NCI-H128 (cell line): ENCODE measurements at regions not wholly inside any gene's neighbourhood (a gene's known extent, or its start where the extent isn't known, plus 50 kb on each side); places are given as distances from the start of the nearest gene placed in this dataset.

Experiments used
- DNase-seq: peaks from one replicate; lab custom pipeline; 2025; ENCODE audit not compliant: unreplicated experiment; lab: John Stamatoyannopoulos, UW

DNA sequence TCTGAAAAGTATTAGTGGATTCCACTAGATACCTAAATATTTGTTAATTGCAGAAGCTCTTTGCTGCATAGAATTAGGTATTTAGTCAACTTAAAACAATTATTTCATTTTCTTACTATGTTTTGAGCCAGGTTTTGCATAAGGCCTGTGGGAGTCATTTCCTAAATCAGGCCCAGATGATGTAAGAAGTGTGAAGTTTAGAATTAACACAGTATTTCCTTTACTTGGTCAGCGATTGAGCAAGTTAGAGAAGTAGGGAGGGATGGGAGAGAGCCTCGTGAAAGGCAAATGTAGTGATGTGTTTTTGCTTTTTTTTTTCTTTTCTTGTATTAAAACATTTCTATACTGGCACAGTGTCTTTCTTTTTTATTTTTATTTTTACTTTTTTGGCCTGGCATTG lies 711.1 kb downstream of the HDGFL1 start:
- no peak for DNase-seq

- DNase-seq, result no peak
Observed at GRCh38 chr6:23282252-23283021, 713.1 kb downstream of the HDGFL1 start.

GRCh38 chr6:23293653-23294052 lies 724.3 kb downstream of the HDGFL1 start:
- no peak for DNase-seq

GRCh38 chr6:23301556-23301955 lies 732.2 kb downstream of the HDGFL1 start:
- DNase-seq, result no peak

- no peak for DNase-seq
Observed at GRCh38 chr6:23302514-23302913, 733.1 kb downstream of the HDGFL1 start.

DNA sequence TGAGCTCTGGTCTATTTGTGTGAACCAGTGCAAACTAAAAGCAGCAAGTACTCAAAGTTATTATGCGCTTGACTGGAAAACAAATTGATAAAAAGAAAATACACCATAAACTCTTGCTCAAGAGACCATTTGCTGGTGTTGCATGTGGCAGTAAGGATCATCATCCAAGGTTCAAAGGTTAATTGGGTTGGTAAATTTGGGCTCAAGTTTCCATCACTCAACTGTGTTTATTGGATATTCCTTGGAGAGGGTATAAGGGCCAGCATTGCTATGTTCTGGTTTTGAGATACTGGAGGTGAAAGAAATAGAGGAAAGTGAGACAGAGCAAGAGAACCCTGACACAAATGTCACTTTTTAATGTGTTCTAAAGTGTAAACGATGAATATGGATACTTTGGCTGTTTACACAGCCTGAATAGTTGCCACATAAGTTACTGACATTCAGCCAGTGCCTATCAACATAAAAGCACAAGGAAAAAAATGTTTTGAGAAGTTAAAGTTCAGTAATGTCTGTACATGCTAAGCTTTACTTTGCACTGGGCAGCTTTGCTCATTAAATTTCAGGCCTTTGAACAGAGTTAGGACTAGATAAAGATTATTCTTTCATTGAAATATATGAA lies 736.1 kb downstream of the HDGFL1 start:
- DNase-seq, result no peak

DNA sequence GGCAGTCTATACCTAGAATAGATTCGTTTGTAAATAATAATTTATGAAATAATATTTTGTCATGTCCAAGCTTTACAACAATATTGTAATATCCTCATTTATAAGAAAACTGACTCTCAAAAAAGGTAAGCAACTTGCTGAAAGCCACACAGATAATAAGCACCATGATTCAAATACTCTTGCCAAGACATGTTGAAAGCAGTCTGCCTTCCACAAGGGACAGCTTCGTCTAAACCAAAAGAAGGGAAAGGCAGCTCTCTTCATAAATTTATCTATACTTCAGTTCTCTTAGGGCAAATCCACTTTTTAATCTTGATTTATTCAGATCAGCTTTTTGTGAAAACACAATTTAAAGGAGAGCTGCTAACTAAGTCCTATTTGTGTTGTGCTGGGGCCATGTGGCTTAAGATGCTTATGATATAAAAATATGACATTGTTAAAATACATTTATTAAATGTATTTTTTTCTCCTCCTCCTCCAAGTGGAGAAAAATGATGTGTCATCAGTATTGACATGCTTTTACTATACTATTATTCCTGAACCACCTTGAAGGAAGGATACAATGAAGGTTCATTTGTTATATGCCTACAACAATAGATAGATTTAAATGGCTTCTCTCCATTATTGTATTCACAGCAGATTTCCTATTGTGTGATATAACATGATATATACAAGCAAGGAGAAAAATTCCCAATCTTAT lies 737.0 kb downstream of the HDGFL1 start:
- no peak for DNase-seq

GRCh38 chr6:23307516-23307915 lies 738.1 kb downstream of the HDGFL1 start:
- no peak for DNase-seq

GRCh38 chr6:23308166-23308565 lies 738.8 kb downstream of the HDGFL1 start:
- DNase-seq, result no peak

GRCh38 chr6:23311211-23311610 lies 741.8 kb downstream of the HDGFL1 start:
- DNase-seq, result no peak

DNA sequence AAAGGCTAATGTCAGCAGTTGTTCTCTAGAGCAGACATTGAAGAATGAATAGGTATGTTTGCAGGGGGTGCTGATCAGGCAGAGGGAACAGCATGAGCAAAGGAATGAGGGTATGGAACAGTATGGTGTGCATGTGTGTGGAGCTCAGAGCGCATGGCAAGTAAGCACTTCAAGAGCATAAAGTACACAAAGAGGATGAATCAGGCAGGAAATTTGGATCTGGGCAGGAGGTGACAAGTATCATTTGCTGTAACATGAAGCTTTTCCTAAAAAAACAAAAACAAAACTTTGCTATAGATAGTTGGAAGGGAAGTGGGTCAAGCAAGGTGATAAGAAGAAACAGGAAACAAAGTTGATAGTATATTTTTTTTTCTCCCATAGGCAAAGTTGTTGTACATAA lies 746.8 kb downstream of the HDGFL1 start:
- no peak for DNase-seq

DNA sequence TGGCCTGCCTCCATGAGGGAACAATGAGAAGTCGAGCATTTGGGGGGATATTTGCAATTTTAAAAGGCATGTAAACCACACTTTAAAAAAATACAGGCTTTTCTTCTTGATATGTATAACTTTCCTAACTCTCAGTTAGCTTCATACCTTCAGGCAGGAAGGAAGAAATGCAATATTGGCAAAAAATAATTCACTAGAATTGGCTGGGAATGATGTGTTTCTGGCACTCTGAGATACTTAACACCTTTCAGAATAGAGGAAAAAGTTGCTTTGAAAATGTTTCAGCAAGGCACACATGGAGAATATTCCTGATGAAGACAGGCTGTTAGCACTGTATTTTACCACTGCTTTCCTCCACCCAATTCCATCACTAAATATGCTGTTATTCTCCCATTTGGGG lies 747.6 kb downstream of the HDGFL1 start:
- DNase-seq, result no peak

- no peak for DNase-seq
Observed at GRCh38 chr6:23319582-23319981, 750.2 kb downstream of the HDGFL1 start.

DNA sequence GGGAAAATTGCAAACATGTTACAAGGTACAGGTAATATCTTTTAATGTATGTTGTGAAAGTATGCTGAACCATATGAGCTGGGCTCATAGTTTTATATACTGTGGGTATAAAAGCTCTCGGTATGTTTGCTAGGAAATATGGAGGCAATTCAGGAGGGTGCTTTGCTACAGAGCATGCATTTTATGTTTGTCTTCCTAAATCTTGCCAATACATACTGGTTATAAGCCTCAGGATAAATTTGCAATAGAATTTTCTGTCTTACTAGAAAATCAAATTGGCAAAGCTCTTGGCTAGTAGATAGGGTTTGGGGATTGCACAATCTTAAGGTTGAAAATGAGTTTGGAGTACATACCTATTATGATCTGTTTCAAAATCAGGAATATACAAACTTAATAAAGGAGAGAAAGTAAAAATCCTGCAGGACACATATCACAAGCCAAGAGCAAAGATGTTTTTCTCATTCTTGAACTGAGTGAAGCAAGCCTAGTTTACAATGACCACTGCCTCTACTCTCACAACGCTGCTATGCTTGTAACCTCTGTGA lies 751.2 kb downstream of the HDGFL1 start:
- DNase-seq, result no peak

DNA sequence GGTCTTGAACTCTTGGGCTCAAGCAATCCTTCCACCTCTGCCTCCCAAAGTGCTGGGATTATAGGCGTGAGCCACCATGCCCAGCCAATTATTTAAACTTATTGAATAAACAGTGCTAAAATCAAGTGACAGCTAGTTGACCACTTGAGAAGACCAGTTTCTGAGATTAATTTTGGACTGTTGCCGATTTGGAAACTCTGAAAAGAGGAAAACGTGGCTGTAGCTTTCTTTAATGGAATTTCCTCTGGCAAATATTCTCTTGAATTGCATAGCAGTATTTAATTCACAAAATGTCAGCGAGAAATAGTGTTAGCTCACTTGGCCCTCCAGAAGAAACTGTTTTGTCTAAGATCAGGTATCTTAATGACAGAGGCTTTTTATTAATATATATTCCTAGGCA lies 754.5 kb downstream of the HDGFL1 start:
- no peak for DNase-seq

DNA sequence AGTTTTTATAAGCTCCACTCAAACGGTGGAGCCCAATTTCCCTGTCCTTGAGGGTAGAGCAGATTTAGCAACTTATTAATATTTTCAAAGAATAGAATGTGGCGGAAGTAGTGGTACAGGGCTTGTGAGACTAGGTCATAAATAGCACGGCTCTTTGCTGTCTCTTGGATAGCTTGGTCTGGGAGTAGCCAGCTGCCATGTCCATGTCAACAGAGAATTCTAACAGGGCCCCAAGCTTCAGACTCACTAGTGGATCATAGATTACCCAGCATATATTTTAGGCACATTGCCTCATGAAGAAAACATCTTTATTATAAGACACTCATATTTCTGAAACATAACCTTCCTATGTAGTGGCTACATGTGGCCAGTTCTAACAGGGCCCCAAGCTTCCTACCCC lies 755.7 kb downstream of the HDGFL1 start:
- no peak for DNase-seq

DNA sequence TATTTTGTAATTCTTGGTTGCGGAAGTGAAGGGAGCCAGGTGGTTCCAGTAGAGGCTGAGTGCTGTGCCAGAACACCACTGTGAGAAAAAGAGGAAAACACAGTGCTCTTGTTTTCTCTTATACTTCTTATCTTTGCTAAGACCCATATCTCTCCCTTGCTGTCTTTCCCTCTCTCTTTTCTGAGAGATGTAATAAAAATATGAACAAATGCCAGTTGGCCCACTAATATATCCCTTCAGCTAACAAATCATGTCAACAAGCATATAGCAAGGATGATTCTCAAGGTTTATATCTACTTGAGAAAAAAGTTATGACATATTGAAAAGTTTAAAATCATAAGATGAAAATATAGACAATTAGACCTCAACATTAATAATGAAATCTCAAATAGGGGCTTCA lies 758.3 kb downstream of the HDGFL1 start:
- DNase-seq, result no peak

DNA sequence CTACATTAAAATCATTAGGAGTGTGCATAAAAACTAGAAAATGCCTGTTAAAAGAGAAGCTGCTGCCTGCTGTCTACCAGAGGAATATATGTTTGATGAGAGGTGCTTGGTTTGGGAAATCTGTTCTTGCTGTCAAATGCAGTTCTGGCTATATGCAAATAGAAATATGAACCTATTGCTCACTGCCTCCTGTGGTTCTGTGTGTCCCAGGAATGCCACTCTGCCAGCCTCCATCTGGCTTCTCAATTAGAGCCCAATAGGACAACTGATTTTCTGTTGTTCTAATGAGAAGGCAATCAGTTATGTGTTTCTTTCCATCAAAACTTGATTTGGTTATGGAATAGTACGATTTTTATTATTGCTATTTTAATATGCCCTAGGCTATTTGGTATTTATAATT lies 759.7 kb downstream of the HDGFL1 start:
- DNase-seq, result no peak

GRCh38 chr6:23330632-23331031 lies 761.3 kb downstream of the HDGFL1 start:
- DNase-seq, result no peak

DNA sequence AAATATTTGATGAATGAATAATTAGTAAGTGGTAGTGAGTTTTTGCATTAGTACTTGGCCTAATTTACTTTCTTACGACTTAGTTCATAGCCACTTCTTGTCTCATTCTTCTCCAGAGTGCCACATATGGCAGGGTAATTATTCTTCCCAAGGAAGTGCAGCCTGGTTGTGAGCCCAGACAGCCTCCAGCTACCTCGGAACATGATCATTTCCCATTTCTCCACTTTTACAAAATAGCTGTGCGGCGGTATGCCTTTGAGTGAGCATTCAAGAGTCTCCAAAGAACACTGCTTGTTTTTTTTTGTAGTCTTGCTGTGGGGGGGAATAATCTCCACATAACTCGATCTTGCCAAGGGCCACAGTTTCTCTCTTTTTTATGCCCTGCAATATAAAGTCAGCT lies 765.0 kb downstream of the HDGFL1 start:
- DNase-seq, result no peak

DNA sequence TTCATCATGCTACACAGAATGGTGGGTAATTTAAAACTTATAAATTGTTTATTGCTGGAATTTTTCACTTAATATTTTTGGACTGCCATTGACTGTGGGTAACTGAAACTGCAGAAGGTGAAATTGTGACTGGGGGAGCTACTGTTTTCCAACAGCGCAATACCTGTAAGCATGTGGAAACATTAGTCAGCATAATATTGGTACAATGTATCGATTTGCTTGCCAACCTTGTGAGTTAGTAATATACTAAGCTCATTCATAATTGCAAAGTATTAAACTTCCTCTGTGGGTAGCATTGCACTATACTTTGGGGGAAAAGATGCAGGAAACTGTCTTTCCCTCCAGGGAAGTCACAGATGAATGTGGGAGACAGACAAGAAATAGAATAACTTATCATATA lies 766.5 kb downstream of the HDGFL1 start:
- no peak for DNase-seq

DNA sequence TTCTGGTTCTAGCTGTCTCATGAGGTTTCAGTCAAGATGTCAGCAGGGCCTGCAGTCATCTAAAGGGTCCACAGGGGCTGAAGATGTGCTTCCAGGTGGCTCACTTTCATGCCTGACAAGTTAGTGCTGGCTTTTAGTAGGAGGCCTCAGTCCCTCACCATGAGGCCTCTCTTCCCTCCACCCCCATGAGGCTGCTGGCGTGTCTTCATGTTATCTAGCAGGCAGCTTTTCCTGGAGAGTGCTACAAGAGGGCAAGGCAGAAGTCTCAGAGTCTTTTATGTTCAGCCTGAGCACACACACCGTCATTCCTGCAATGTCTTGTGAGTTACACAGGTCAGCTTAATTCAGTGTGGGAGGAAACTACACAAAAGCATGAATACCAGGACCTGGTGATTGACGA lies 769.9 kb downstream of the HDGFL1 start:
- DNase-seq, result no peak
